Psoas muscle (tissue), 7 donors: ENCODE measurements at regions not wholly inside any gene's neighbourhood (a gene's known extent, or its start where the extent isn't known, plus 50 kb on each side); places are given as distances from the start of the nearest gene placed in this dataset.

Source experiments
- ATAC-seq, 4 donors: fragments of 200-7000 bp; cut with Tn5 transposase; one replicate each; pipeline ENCODE4 v1.9.1; 2020; ENCODE audit warnings: moderate library complexity in 3 of 4, mild to moderate bottlenecking in 2 of 4
- DNase-seq, 2 donors: peaks; one replicate each; pipeline ENCODE4 v3.0.0-alpha.2; 2020
- H3K27ac ChIP-seq: fragments of 200-600 bp; one replicate; pipeline ENCODE4 v1.8.0; 2022
- H3K27me3 ChIP-seq, 3 donors: fragments of 200-600 bp in 1 of 3; one replicate each; pipeline versions ENCODE4 v1.6.1 to v1.8.0; 2013 to 2022; ENCODE audit warnings: low read length in 2 of 3, mild to moderate bottlenecking in 2 of 3, moderate library complexity in 1 of 3; ENCODE audit not compliant: insufficient read depth in 3 of 3
- H3K36me3 ChIP-seq, 2 donors: fragments of 200-600 bp in 1 of 2; one replicate each; pipeline versions ENCODE4 v1.6.1 to v1.8.0; 2013 to 2022; ENCODE audit warnings: low read depth in 1 of 2, mild to moderate bottlenecking in 1 of 2, moderate library complexity in 1 of 2; ENCODE audit not compliant: insufficient read depth in 1 of 2
- H3K4me1 ChIP-seq: fragments of 200-600 bp; one replicate; pipeline ENCODE4 v1.8.0; 2022
- H3K4me3 ChIP-seq: fragments of 200-600 bp; one replicate; pipeline ENCODE4 v1.8.0; 2022; ENCODE audit warnings: mild to moderate bottlenecking
- H3K9me3 ChIP-seq: fragments of 200-600 bp; one replicate; pipeline ENCODE4 v1.8.0; 2022
- WGBS, 3 donors: extraction: QIAGEN DNeasy Blood & Tissue Kit; methylation state at CpG; one replicate each; pipeline versions ENCODE4 v1.1.6 to v1.1.7; 2013; 5-methylcytosine and 5-hydroxymethylcytosine counted together
- intact Hi-C, 2 donors: fragments of 100-400 bp; cut with DNase I; formaldehyde crosslinking; loops; one replicate each; pipeline versions ENCODE4 v1.11.0 to v1.14.2; 2022
- TF ChIP-seq, protein P1 (sequence below): fragments of 200-600 bp; IDR thresholded peaks from one replicate; pipeline ENCODE4 v1.8.0; 2022; ENCODE audit warnings: antibody characterized with exemption
- donor health status: healthy with polysubstance abuse.
- donor health status: DM: no; HTN: no; CAD: no; lungs with moderate emphysema.
- donor health status: Bipolar disorder and iron deficiency.
- donor health status: healthy.
- donor health status: DM: yes; HTN: yes; CAD: no.
- donor health status: DM: no; HTN: no; CAD: no.
- donor health status: DM: yes; HTN: yes; CAD: no.

GRCh38 chr2:150192701-150193100, 294.8 kb downstream of the RND3 start:
- Histone ChIP-seq H3K4me3 (no peak overlapping the region), H3K9me3 (no peaks in the 10 kb centered on the region), H3K4me1 (no peaks in the 10 kb centered on the region), H3K36me3 (no peaks in the 10 kb centered on the region), H3K27ac (no peak overlapping the region), H3K27me3 (no peaks in the 10 kb centered on the region)
- intact Hi-C loops = no loop called here
- TF ChIP-seq, protein P1, sequence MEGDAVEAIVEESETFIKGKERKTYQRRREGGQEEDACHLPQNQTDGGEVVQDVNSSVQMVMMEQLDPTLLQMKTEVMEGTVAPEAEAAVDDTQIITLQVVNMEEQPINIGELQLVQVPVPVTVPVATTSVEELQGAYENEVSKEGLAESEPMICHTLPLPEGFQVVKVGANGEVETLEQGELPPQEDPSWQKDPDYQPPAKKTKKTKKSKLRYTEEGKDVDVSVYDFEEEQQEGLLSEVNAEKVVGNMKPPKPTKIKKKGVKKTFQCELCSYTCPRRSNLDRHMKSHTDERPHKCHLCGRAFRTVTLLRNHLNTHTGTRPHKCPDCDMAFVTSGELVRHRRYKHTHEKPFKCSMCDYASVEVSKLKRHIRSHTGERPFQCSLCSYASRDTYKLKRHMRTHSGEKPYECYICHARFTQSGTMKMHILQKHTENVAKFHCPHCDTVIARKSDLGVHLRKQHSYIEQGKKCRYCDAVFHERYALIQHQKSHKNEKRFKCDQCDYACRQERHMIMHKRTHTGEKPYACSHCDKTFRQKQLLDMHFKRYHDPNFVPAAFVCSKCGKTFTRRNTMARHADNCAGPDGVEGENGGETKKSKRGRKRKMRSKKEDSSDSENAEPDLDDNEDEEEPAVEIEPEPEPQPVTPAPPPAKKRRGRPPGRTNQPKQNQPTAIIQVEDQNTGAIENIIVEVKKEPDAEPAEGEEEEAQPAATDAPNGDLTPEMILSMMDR = no peak
- WGBS, 3 donors = 98 to 99% (median 99%) methylated on average over 6 of the region's 6 CpGs
- ATAC-seq (no peak), DNase-seq (no peak)

DNA sequence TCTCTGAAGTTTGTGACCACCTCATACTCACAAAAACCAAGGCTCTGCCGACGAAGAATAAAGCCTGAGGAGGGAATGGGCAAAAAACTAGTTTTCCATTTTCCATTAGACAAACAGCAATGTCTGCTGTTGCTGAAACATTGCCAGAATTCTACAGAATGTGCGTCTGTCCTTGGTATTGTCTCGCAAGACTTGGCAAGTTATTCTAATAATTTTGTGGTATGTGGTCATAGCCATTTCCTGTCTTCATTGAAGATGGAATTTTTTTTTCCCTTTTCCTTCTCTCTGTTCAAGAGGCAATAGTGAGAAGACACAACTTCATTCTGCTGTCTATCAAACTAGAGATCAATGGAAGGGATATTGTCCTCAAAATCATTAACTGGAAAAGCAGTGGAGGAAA, 296.1 kb downstream of the RND3 start:
- Histone ChIP-seq H3K27me3 (no peaks in the 10 kb centered on the region), H3K36me3 (no peaks in the 10 kb centered on the region), H3K4me1 (no peaks in the 10 kb centered on the region), H3K9me3 (no peaks in the 10 kb centered on the region), H3K4me3 (no peak overlapping the region), H3K27ac (no peak overlapping the region)
- intact Hi-C loops = no loop called here
- no peak for ATAC-seq
- TF ChIP-seq, protein P1 = no peak
- DNase-seq = no peak
- 40 to 60% (median 48%) methylated on average over 4 of the region's 4 CpGs for WGBS, 3 donors

DNA sequence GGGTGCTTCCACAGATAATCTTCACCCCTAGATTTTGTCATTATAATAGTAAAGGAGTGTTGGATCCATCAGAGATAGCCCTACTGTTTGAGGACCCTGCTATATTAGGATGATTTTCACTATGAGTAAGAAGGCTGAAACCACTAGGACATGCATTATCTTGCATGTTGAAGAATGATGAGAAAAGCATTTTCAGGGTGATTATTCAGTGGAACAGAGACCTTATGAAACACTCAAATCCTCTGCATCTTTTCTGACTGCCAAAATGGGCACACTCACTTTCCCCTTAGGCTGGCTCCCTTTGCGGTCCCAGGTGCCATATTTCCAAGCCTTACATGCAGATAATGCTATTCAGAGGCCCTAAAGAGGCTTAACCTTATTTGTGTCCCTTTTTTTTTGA, 296.9 kb downstream of the RND3 start:
- Histone ChIP-seq H3K36me3 (no peaks in the 10 kb centered on the region), H3K27ac (no peak overlapping the region), H3K4me3 (no peak overlapping the region), H3K27me3 (no peaks in the 10 kb centered on the region), H3K9me3 (no peaks in the 10 kb centered on the region), H3K4me1 (no peaks in the 10 kb centered on the region)
- TF ChIP-seq, protein P1 = no peak
- DNase-seq (no peak), ATAC-seq (no peak)
- intact Hi-C loops = no loop called here
- WGBS, 3 donors = 90 to 98% (median 97%) methylated on average over 1 of the region's 1 CpG

- no peak overlapping the region for H3K27ac ChIP-seq
- intact Hi-C loops = no loop called here
Observed at GRCh38 chr2:150188800-150189199, 298.7 kb downstream of the RND3 start.

DNA sequence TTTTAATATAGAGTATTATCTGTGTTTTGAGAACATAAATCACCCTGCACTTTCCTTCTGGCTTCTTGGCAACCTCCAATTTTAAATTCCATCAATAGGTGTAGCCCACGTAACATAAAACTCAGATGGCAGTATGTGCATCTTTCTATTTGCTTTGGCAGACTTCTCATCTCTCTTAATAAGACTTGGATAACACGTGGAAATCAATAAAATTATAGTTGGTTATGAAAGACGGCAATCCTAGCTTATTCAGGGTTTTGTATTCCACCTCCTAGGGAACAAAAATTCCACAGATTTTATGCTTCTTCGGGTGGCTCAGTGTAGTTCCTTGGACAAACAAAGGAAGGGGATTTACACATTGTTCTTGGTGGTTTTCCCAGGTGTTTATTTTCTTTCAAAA, 299.3 kb downstream of the RND3 start:
- Histone ChIP-seq H3K4me1 (no peaks in the 10 kb centered on the region), H3K27ac (no peak overlapping the region), H3K4me3 (no peak overlapping the region), H3K27me3 (no peaks in the 10 kb centered on the region), H3K9me3 (no peaks in the 10 kb centered on the region), H3K36me3 (no peaks in the 10 kb centered on the region)
- DNase-seq (no peak), ATAC-seq (no peak)
- TF ChIP-seq, protein P1 = no peak
- intact Hi-C loops = no loop called here
- 10 to 28% (median 14%) methylated on average over 4 of the region's 4 CpGs for WGBS, 3 donors

More at GRCh38 chr2:150188800-150189199, 298.7 kb downstream of the RND3 start:
- ATAC-seq (no peak), DNase-seq (no peak)
- H3K27me3 ChIP-seq = no peaks in the 10 kb centered on the region
- H3K4me3 ChIP-seq = no peak overlapping the region
- H3K9me3 ChIP-seq = no peaks in the 10 kb centered on the region
- WGBS, 3 donors = 71 to 74% (median 72%) methylated on average over 2 of the region's 2 CpGs
- TF ChIP-seq, protein P1 = no peak
- H3K4me1 ChIP-seq = no peaks in the 10 kb centered on the region
- H3K36me3 ChIP-seq = no peaks in the 10 kb centered on the region
